Liver (tissue), 3 donors: ENCODE measurements at regions not wholly inside any gene's neighbourhood (a gene's known extent, or its start where the extent isn't known, plus 50 kb on each side); places are given as distances from the start of the nearest gene placed in this dataset.

ENCODE experiments used
- FOXA1 ChIP-seq: IDR thresholded peaks from 2 replicates; pipeline ENCODE4 v1.6.1; 2016; ENCODE audit warnings: antibody characterized with exemption
- GABPA ChIP-seq, 2 donors: IDR thresholded peaks in 1 of 2; conservative IDR thresholded peaks in 1 of 2; 2 replicates each; pipeline ENCODE4 v1.6.1; 2016; ENCODE audit warnings: antibody characterized with exemption in 2 of 2, mild to moderate bottlenecking in 1 of 2, moderate library complexity in 1 of 2
- HNF4A ChIP-seq, 2 donors: conservative IDR thresholded peaks; 2 replicates each; pipeline ENCODE4 v1.6.1; 2016; ENCODE audit warnings: antibody characterized with exemption in 2 of 2, mild to moderate bottlenecking in 2 of 2
- JUND ChIP-seq, 2 donors: IDR thresholded peaks; 2 replicates each; pipeline ENCODE4 v1.6.1; 2016; ENCODE audit warnings: antibody characterized with exemption in 2 of 2
- RAD21 ChIP-seq, 2 donors: IDR thresholded peaks; 2 replicates each; pipeline ENCODE4 v1.6.1; 2016; ENCODE audit warnings: antibody characterized with exemption in 2 of 2, mild to moderate bottlenecking in 2 of 2
- RXRA ChIP-seq, 2 donors: IDR thresholded peaks; 2 replicates each; pipeline ENCODE4 v1.6.1; 2017 to 2018; ENCODE audit warnings: antibody characterized with exemption in 2 of 2, mild to moderate bottlenecking in 1 of 2
- SP1 ChIP-seq: IDR thresholded peaks from 2 replicates; pipeline ENCODE4 v1.6.1; 2018; ENCODE audit warnings: antibody characterized with exemption, mild to moderate bottlenecking
- TAF1 ChIP-seq: conservative IDR thresholded peaks from 2 replicates; pipeline ENCODE4 v1.6.1; 2016; ENCODE audit warnings: antibody characterized with exemption, mild to moderate bottlenecking
- YY1 ChIP-seq: IDR thresholded peaks from 2 replicates; pipeline ENCODE4 v1.6.1; 2016; ENCODE audit warnings: antibody characterized with exemption, mild to moderate bottlenecking
- TF ChIP-seq, protein P1 (sequence below): fragments of 150-350 bp; IDR thresholded peaks from 2 replicates; pipeline ENCODE4 v1.5.1; 2017; ENCODE audit warnings: improper control_type of control experiment, low read depth, low read length; ENCODE audit not compliant: missing input control
- TF ChIP-seq, protein P2 (sequence below): IDR thresholded peaks from 2 replicates; pipeline ENCODE4 v1.6.1; 2016; ENCODE audit warnings: antibody characterized with exemption
- TF ChIP-seq, protein P3 (sequence below): IDR thresholded peaks from 2 replicates; pipeline ENCODE4 v1.6.1; 2016; ENCODE audit warnings: antibody characterized with exemption
- TF ChIP-seq, protein P4 (sequence below): IDR thresholded peaks from 2 replicates; pipeline ENCODE4 v1.6.1; 2016; ENCODE audit warnings: antibody characterized with exemption
- TF ChIP-seq, protein P5 (sequence below): IDR thresholded peaks from 2 replicates; pipeline ENCODE4 v1.6.1; 2016; ENCODE audit warnings: antibody characterized with exemption, mild to moderate bottlenecking
- donor health status: healthy.
- donor health status: healthy.

DNA sequence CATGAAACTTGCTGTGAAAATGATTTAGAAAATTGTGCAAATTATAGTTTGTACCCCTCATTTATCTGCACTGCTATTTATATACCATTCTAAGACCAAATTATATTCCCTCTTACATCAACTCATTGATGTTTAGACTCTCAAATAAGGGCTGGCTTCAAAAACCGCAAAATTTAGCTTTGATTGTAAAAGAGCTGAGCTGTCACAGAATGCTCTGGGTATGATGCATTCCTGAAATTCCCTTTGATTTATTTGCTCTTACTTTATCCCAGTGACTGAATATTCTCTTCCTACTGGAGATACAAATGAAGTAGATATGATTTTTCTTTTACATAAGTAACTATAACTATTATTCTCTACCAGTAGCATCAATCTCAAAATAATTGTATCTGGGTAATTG is 78.0 kb upstream of the TMTC2 start:
- TF ChIP-seq RXRA (IDR thresholded peaks at IDR 0.05), result no peak
- TF ChIP-seq, protein P1, sequence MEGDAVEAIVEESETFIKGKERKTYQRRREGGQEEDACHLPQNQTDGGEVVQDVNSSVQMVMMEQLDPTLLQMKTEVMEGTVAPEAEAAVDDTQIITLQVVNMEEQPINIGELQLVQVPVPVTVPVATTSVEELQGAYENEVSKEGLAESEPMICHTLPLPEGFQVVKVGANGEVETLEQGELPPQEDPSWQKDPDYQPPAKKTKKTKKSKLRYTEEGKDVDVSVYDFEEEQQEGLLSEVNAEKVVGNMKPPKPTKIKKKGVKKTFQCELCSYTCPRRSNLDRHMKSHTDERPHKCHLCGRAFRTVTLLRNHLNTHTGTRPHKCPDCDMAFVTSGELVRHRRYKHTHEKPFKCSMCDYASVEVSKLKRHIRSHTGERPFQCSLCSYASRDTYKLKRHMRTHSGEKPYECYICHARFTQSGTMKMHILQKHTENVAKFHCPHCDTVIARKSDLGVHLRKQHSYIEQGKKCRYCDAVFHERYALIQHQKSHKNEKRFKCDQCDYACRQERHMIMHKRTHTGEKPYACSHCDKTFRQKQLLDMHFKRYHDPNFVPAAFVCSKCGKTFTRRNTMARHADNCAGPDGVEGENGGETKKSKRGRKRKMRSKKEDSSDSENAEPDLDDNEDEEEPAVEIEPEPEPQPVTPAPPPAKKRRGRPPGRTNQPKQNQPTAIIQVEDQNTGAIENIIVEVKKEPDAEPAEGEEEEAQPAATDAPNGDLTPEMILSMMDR, result no peak
- no peak for TF ChIP-seq TAF1
- TF ChIP-seq JUND (IDR thresholded peaks at IDR 0.05), result no peak
- TF ChIP-seq, protein P2, sequence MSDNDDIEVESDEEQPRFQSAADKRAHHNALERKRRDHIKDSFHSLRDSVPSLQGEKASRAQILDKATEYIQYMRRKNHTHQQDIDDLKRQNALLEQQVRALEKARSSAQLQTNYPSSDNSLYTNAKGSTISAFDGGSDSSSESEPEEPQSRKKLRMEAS, result no peak
- TF ChIP-seq SP1, result no peak
- TF ChIP-seq RAD21 (IDR thresholded peaks at IDR 0.05), result no peak
- no peak for TF ChIP-seq YY1
- TF ChIP-seq GABPA (IDR thresholded peaks at IDR 0.05 in 1 of 2, conservative IDR thresholded peaks at IDR 0.05 in 1 of 2), result no peak
- TF ChIP-seq FOXA1, result no peak
- TF ChIP-seq, protein P3, sequence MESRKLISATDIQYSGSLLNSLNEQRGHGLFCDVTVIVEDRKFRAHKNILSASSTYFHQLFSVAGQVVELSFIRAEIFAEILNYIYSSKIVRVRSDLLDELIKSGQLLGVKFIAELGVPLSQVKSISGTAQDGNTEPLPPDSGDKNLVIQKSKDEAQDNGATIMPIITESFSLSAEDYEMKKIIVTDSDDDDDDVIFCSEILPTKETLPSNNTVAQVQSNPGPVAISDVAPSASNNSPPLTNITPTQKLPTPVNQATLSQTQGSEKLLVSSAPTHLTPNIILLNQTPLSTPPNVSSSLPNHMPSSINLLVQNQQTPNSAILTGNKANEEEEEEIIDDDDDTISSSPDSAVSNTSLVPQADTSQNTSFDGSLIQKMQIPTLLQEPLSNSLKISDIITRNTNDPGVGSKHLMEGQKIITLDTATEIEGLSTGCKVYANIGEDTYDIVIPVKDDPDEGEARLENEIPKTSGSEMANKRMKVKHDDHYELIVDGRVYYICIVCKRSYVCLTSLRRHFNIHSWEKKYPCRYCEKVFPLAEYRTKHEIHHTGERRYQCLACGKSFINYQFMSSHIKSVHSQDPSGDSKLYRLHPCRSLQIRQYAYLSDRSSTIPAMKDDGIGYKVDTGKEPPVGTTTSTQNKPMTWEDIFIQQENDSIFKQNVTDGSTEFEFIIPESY, result no peak
- TF ChIP-seq, protein P4, sequence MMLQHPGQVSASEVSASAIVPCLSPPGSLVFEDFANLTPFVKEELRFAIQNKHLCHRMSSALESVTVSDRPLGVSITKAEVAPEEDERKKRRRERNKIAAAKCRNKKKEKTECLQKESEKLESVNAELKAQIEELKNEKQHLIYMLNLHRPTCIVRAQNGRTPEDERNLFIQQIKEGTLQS, result no peak
- TF ChIP-seq, protein P5, sequence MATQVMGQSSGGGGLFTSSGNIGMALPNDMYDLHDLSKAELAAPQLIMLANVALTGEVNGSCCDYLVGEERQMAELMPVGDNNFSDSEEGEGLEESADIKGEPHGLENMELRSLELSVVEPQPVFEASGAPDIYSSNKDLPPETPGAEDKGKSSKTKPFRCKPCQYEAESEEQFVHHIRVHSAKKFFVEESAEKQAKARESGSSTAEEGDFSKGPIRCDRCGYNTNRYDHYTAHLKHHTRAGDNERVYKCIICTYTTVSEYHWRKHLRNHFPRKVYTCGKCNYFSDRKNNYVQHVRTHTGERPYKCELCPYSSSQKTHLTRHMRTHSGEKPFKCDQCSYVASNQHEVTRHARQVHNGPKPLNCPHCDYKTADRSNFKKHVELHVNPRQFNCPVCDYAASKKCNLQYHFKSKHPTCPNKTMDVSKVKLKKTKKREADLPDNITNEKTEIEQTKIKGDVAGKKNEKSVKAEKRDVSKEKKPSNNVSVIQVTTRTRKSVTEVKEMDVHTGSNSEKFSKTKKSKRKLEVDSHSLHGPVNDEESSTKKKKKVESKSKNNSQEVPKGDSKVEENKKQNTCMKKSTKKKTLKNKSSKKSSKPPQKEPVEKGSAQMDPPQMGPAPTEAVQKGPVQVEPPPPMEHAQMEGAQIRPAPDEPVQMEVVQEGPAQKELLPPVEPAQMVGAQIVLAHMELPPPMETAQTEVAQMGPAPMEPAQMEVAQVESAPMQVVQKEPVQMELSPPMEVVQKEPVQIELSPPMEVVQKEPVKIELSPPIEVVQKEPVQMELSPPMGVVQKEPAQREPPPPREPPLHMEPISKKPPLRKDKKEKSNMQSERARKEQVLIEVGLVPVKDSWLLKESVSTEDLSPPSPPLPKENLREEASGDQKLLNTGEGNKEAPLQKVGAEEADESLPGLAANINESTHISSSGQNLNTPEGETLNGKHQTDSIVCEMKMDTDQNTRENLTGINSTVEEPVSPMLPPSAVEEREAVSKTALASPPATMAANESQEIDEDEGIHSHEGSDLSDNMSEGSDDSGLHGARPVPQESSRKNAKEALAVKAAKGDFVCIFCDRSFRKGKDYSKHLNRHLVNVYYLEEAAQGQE, result no peak
- no peak for TF ChIP-seq HNF4A (conservative IDR thresholded peaks at IDR 0.05)
